ENCODE measurements at regions not wholly inside any gene's neighbourhood (a gene's known extent, or its start where the extent isn't known, plus 50 kb on each side); places are given as distances from the start of the nearest gene placed in this dataset.

DNA sequence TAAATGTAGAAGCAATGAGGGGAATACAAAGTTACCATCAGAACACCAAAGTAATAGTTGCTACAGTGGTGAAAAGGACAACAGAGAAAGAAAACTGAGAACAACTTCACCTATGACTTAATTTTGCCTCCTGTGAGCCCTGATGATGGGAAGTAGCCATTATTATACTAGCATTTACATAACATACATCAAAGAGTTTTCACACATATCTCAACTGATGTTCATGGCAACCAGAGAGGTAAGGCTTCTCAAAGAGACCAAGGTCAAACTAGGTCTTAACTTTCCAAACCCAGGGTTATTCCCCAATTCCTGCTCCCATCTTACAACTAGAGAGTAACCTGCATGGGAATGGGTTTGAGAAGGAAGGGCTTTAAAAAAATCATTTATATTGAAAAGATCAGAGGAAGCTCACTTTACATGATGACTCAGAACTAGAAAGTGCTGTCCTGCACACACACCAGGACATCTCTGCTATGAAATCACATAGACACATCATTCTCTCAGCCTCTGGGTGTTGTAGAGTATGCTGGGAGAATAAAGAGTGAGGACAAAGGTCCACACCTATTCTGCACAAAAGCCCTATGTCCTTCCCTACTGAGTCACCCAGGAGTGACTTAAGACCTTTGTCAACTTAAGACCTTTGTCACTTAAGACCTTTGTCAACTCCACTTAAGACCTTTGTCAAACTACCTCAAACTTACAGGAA, 179.7 kb downstream of the TNFSF18 start:
- Histone ChIP-seq H3K9me3 (replicated peaks) (no peaks in the 10 kb centered on the region), H3K4me1 (no peaks in the 10 kb centered on the region), H3K27ac (replicated peaks) (no peak overlapping the region), H3K4me3 (no peak overlapping the region), H3K36me3 (no peaks in the 10 kb centered on the region), H3K27me3 (ENCODE audit: low read depth) (no peaks in the 10 kb centered on the region)
- no peak for DNase-seq
- intact Hi-C loops (cut with micrococcal nuclease) = loop anchor here (5.0 kb wide), 1 partner anchor 416 kb away; no protein-coding TSS in a partner anchor
- TF ChIP-seq, protein P1, sequence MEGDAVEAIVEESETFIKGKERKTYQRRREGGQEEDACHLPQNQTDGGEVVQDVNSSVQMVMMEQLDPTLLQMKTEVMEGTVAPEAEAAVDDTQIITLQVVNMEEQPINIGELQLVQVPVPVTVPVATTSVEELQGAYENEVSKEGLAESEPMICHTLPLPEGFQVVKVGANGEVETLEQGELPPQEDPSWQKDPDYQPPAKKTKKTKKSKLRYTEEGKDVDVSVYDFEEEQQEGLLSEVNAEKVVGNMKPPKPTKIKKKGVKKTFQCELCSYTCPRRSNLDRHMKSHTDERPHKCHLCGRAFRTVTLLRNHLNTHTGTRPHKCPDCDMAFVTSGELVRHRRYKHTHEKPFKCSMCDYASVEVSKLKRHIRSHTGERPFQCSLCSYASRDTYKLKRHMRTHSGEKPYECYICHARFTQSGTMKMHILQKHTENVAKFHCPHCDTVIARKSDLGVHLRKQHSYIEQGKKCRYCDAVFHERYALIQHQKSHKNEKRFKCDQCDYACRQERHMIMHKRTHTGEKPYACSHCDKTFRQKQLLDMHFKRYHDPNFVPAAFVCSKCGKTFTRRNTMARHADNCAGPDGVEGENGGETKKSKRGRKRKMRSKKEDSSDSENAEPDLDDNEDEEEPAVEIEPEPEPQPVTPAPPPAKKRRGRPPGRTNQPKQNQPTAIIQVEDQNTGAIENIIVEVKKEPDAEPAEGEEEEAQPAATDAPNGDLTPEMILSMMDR (IDR thresholded peaks at IDR 0.05; ENCODE audit: borderline replicate concordance) = no peak

DNA sequence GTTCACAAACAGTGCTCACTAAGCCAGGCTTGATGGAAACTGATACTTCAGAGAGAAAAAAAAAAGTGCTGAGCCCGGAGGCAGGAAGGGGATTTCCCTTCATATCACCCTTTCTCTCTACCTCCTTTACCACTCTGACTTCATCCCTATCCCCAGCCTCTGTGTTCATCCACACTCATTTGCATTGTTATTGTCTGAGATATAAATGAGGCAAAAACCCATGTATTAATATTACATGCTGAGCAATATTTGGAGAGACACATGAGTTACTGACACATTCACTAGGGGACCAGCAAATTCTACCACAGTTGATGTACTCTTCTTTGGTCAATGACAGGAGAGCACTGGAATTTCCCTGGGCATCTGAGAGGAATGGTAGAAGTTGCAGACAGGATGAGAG, 175.8 kb downstream of the TNFSF18 start:
- Histone ChIP-seq H3K27me3 (ENCODE audit: low read depth) (no peaks in the 10 kb centered on the region), H3K9me3 (replicated peaks) (no peaks in the 10 kb centered on the region), H3K36me3 (no peaks in the 10 kb centered on the region), H3K27ac (replicated peaks) (no peak overlapping the region), H3K4me1 (no peaks in the 10 kb centered on the region), H3K4me3 (no peak overlapping the region)
- intact Hi-C loops (cut with micrococcal nuclease) = loop anchor here (5.0 kb wide), 1 partner anchor 412 kb away; no protein-coding TSS in a partner anchor
- no peak for DNase-seq
- TF ChIP-seq, protein P1 (IDR thresholded peaks at IDR 0.05; ENCODE audit: borderline replicate concordance) = no peak

DNA sequence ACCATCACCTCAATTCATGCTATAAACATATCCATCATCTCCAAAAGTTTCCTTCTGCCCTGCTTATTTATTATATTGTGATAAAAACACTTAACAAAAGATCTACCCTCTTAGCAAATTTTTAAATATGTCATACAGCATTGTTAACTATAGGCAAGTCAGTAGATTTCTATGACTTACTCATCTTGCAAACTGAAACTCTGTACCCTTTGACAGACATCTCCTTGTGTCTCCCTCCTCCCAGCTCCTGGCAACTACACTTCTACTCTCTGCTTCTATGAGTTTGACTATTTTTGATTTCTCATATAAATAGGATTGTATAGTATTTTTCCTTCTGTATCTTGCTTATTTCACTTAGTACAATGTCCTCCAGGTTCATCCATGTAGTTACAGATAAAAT, 174.8 kb downstream of the TNFSF18 start:
- no peak for DNase-seq
- intact Hi-C loops (cut with micrococcal nuclease) = no loop called here

DNA sequence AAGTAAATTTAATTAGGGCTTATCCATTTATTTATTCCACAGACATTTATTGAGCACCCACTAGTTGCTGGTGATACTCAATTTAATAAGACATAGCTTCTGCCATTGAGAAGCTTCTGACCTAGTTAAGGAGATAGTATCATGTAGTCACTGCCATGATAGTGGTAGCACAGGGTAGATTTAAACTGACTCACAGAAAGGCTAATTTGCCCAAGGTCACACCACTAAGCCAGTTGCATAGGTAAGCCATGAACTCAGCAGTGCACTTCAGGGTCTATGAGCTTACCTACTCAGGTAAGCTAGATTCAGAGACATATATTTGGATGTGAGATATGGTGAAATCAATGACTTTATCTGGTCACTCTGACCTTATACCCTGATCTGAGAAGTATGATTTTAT, 168.4 kb downstream of the TNFSF18 start:
- TF ChIP-seq, protein P1 (IDR thresholded peaks at IDR 0.05; ENCODE audit: borderline replicate concordance) = no peak
- Histone ChIP-seq H3K4me3 (no peak overlapping the region), H3K4me1 (no peaks in the 10 kb centered on the region), H3K27ac (replicated peaks) (no peak overlapping the region), H3K36me3 (no peaks in the 10 kb centered on the region), H3K9me3 (replicated peaks) (no peaks in the 10 kb centered on the region), H3K27me3 (ENCODE audit: low read depth) (no peaks in the 10 kb centered on the region)
- no peak for DNase-seq
- intact Hi-C loops (cut with micrococcal nuclease) = no loop called here

More for the DNA sequence above, 174.8 kb downstream of the TNFSF18 start:
- Histone ChIP-seq H3K4me1 (no peaks in the 10 kb centered on the region), H3K27ac (replicated peaks) (no peak overlapping the region), H3K27me3 (ENCODE audit: low read depth) (no peaks in the 10 kb centered on the region), H3K36me3 (no peaks in the 10 kb centered on the region), H3K4me3 (no peak overlapping the region), H3K9me3 (replicated peaks) (no peaks in the 10 kb centered on the region)
- TF ChIP-seq, protein P1 (IDR thresholded peaks at IDR 0.05; ENCODE audit: borderline replicate concordance) = no peak

DNA sequence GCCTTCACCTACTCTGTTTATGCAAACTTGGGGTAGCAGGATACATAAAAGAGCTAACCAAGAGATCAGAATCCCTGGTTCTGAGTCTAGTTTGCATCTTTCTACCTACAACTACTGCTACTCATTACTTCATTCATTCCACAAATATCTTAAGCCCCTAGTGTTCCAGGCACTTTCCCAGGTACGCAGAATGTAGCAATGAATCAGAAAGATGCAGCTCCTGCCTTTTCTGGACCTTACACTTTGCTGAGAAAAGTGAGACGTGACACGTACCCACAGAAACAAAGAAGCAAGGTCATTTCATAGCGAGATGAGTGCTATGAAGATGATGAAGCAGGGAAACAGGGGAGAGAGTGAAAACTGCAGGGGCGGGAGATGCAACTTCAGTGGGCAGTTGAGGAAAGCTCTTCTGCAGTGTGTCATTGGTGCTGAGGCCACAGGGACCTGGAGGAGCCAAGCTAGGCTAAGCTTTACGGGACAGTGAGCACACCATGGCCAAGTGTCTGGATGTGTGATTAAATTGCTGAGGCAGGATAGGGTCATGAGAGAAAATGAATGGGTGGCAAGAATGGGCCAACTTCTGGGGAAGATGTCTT, 167.9 kb downstream of the TNFSF18 start:
- Histone ChIP-seq H3K9me3 (replicated peaks) (no peaks in the 10 kb centered on the region), H3K27ac (replicated peaks) (no peak overlapping the region), H3K36me3 (no peaks in the 10 kb centered on the region), H3K4me3 (no peak overlapping the region), H3K4me1 (no peaks in the 10 kb centered on the region), H3K27me3 (ENCODE audit: low read depth) (no peaks in the 10 kb centered on the region)
- intact Hi-C loops (cut with micrococcal nuclease) = no loop called here
- no peak for DNase-seq
- TF ChIP-seq, protein P1 (IDR thresholded peaks at IDR 0.05; ENCODE audit: borderline replicate concordance) = no peak

Measured in left ventricle myocardium inferior (tissue), 1 donor.